ENCODE measurements at regions not wholly inside any gene's neighbourhood (a gene's known extent, or its start where the extent isn't known, plus 50 kb on each side); places are given as distances from the start of the nearest gene placed in this dataset.

DNA sequence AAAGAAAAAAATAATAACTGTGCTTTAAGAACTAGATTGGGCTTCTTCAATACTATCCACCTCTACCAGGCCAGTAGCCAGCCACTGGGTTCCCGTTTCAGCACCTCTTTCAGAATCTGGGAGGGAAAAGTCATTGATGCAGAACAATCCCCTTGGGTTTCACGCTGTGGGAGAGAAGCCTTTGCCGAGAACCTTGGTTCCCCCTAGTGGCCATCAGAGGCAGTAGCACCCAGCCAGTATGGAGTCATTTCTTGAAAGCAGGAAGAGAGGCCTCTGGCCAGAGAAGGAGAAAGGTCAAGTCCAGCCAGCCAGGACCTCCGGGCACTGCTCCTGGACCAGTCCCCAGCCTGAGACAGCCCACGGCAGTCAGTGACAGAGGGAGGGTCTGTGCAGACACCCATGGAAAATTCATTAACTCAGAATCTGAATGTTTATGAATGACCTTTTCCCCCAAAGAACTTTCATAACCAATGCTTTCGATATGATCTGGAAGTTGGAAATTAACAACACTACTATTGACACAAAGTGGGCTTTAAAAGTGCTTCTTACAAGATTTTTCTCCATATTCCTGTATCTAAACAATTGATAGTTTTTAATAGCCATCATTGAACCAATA lies 51.2 kb upstream of the CDH5 start:
- peak in 12 of 14 donors; percentile 6 to 53 (median 26) for DNase-seq

DNA sequence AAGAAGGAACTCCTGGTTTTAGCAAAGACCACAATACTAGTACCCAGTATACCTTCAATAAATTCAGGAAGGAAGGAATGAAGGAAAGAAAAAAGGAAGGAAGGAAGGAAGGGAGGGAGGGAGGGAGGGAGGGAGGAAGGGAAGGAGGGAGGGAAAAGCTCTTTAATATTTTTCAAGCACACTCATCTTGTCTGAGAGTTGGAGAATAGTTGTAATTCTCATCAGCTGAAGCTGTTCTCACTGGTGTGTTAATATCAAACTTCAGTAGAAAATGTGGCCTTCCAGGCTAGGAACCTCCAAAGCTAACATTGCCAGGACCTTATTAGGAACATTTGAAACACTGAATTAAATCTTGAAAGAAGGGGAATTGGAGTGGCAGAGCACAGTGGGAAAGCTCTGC lies 55.2 kb upstream of the CDH5 start:
- no peak for DNase-seq

DNA sequence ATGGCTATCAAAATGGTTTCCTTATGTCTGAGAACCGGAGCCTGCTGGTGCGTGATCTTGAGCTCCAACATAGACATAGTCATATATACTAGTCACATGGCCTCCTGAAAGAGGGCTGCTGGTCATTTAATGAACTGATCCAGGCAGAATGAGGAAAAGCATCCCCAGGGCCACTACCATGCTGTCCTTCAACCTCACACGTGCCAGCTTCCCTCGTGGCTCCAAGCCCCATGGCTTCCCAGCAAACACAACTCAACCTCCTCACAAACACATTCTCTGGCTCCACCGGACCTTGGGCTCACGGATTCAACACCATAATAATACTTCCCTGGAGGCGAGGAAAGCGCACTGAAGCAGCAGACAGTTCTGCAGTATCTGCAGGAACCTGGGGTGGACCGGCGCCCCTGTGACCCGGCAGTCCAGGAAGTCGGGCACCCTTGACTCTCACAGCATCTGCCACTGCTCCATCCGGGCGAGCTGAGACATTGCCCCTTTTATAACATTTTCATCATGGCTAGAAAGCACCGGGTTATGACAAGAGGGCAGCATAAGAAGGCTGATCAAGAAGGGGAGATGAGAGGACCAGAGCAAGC lies 57.2 kb upstream of the CDH5 start:
- DNase-seq: no peak

DNA sequence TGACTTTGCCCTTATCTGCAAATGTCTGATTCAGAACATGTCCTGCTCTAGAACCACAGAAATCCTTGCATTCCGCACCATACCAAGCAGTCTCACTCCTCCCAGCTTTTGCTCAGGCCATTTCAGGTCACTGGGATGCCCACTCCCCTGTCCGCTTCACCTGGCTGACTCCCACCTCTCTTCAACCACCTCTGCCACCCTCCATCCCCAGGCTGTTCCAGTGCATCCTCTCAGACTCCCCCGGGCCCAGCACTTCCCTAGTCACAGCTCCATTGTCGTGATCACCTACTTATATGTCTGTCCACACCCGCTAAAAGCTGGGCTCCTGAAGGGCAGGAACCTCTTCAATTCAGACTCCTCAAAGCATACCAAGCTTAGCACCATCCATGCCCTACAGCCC lies 58.4 kb upstream of the CDH5 start:
- no peak for DNase-seq

DNA sequence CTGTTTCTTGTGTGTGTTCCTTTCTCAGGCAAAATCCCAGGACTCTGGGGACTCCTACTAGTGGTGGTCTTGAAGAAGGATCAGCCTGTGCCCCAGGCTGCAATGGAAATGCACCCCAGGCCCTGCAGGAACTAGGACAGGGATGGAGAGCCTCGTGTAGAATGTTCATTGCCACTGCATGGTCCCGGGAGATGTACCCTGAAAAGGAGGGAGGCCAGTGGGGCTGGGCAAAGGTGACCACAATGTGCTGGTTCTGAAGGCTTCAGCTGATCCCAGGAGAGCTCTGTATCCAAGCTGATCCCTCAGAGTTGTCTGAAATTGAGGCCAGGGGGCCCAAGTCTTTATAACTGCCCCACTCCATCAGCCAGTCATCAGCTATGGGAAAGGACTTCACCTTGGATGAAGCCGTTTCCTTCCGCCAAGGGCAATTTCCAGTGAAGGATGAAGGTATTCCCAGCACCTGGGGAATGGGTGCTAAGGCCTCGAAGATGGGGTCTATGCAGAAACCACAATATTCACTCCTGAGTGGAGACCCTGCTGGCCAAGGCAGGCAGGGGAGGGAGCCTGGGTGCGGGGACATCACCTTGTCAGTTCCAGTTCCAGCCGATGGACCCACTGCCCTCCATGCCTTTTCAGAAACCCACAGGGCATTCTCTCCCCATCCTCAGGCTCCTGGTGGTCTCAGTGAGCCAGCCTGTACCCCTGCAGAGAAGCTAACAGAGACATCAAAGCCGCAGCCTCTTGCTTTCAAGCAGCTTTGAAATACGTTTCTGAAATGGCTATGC lies 59.9 kb upstream of the CDH5 start:
- DNase-seq: no peak

DNA sequence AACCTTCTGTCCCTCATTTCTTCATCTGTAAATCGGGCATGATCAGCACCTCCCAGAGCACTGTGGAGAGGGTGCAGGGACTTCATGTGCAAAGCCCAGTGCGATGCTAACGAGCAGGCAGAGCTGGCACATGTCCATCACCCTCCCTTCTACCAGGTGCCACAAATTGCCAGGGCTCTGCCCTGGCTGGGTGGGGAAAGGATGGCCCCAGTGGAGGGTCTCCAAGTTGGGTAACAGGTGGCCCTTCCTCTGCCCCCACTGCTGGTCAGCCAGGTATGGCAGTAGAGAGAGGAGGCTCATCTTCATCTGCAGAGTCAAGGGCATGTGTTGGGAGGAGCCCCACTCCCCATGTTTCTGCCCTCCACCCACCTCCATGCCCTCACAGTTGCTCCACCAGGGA lies 61.5 kb upstream of the CDH5 start:
- no peak for DNase-seq

DNA sequence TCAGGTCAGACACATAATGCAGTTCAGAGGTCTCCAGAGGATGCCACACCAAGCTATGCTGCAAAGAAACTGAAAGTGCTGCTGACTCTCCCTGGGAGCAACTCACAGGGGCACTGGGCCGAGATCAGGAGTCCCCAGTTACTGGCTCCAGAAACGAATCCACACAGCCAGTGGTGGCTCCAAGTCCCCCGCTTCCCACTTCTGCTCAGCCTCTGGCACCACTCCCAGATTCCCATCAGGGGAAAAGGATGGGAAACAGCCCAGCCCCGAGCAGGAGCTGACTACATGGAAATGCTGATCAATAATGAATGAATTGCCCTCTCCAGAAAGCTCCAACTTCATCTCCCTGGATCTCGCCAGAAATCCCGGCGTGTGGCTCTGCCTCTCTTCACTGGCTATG lies 62.3 kb upstream of the CDH5 start:
- DNase-seq: peak in 1 of 14 donors; percentile 4

DNA sequence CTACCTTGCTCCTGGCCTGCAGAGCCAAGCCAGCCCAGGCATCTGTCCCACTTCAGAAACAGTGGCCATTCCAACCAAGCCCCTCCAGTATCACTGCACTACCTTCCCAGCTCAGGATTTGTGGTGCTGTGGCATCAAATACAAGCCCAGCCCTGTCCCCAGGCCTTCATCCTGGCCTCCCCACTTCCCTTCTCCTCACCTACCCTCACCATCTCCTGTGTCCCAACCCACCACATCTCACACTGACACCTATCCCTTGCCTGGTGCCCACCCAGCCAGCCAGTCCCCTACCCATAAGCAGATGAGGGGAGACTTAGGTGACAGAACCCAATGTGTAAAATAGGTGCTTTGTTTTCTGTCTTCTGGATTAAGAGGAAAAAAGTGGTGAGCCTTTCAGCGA lies 66.0 kb upstream of the CDH5 start:
- DNase-seq: no peak

DNA sequence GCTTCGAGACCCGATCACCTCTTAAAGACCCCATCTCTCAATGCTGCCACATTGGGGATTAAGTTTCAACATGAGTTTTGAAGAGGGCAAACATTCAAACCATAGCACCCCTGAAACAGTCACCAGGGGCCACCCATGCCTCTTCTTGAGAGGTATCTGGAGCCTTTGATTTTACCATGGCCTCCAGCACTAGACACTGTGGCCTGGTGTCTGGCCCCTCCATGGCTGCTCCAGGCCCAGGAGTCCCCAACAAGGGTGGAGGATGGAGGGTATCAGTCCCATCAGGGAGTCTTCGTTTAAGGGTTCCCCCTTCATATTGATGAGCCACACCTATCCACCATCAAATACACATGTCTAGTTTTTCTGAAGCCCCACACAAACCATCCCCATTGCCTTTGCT lies 66.5 kb upstream of the CDH5 start:
- DNase-seq: no peak

DNA sequence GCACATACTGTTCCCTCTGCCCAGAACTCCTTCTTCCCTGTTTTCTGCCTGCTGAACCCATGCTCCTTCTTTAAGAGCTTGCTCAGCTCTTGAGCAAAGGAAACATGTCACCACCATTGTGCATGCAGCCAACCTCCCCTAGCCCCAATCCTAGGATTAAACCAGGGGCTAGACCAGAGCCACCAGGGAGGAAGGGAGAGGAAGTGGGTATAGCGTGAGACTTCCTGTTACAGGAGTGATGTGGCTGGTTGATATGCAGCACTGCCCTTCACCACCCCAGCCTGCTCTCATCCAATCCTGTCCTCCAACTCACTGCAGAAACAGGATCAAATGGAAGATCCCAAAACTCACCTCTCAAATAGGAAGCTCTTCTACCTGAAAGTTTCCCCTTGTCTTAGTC lies 67.1 kb upstream of the CDH5 start:
- no peak for DNase-seq

DNA sequence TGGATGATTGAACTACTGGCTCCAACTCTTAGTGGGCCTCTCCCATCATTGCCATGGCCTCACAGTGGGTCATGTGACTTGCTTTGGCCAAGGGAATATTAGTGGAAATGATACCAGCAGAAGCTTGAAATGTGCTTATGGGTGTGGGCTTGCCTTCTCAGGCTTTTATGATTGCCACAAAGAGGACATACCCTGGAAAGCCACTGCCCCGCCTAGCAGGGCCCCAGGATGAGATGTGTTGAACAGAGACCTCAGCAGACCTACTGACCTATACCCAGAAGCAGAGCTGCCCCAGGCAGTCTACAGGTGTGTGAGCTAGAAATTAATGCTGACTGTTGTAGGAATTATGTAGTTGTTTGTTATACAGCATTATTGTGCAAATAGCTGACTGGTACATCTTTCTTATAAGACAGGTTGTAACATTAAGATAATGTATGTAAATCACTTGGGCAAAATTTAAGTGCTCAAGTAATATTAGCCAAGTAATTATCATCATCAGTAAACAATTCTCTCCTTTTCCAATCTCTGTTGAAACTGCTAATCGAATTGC lies 67.8 kb upstream of the CDH5 start:
- DNase-seq: no peak

DNA sequence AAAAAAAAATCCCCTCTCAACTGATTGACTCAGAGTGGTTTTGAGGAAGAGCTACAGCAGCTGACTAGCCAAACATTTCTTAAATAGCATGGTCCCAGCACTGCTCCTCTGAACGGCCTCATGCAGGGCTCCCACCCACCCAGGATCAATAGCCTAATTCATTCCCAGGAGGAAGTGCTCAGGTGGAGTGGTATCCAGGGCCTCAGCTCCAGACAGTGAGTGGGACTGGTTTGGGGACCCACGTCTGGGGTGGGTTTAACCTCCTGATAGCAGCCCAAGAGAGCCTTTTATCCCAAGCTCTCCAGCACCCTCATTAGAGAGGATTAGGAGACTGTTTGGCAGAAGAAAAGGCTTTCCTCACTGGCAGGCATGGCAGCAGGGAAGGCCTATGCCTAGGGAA lies 68.5 kb upstream of the CDH5 start:
- DNase-seq: no peak

DNA sequence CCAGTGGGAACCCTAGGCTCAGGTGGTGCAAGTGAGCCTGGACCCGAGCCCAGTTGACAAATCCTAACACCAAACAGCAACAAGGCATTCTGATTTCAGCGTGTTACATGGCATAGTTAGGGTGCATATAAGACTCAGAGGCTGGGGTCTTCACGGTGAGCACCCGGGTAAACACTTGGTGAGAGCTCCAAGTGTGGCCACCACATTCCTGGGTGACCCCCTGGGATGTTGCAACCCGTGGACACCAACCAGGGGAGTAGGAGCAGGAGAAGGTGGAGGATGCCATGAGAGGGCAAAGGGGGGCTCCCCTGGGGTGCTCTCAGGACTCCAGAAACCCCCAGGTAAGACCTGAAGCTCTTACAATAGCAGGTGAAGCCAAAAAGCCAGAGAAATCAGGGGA lies 69.9 kb upstream of the CDH5 start:
- no peak for DNase-seq

DNA sequence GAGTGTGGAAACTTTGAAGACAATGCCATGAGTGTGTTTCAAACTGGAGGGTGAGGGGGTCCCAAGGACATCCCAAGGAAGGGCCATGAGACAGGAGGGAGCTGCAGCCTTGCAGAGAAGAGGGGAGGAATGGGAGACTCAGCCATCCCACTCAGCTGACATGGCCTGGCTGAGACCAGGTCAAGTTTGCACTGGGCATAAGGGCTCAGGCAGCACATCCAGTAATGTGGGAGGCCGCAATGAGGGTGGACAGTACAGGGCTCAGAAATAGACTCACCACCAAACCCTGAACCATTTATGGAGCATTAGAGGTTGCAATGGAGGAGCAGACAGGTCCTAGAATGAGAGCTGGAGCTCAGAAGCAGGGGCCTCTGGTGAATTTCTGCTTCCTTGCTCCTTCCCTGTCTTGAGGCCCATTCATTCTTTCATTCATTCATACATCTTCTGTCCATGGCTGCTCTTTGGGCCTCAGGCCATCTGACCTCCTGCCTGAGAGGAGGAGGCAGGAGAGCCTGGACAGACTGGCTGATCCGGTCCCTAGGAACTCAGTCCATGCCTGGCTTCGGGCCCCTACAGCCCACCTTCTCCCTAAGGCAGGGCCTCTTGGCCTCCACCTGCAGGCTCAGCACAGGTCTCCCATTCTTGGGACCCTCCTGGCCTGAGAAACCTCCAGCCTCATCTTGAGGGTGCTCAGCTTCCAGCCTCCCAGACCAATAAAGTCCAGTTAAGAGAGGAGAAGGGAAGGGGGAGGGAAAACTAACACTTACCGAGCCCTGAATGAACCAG lies 70.5 kb upstream of the CDH5 start:
- no peak for DNase-seq

DNA sequence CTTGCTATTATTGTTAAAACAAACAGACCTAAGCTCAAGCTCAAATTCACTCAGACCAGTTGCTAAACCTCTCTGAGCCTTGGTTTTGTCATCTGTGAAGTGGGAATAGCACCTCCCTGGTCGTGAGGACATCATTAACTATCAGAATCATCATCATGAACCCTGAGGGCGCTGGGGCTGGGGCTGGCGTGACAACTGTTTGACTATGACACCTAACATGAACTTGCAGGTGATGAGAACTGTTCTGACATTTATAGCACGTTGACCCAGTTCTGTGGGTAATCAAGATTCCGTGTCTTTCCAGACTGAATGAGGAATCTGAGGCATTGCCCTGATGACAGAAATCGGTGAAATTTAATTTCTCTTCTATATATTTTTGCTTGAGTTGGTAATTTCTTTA lies 71.3 kb upstream of the CDH5 start:
- DNase-seq: no peak

DNA sequence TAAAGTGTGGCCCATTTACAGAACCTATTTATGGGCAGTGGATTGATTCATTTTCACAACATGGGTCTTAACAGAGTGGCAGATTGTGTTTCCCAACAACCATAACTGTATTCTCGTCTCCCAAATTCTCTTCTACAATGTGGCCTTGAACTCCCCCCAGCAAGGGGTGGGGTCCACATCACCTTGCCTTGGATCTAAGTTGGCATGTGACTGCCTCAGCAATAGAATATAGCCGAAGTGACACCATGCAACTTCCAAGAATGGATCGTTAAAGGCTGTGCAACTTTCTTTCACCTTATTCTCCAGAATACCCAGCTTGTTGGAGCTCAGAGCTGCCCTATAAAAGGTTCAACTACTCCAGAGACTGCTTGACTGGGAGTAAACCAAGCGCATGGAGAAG lies 72.0 kb upstream of the CDH5 start:
- no peak for DNase-seq

DNA sequence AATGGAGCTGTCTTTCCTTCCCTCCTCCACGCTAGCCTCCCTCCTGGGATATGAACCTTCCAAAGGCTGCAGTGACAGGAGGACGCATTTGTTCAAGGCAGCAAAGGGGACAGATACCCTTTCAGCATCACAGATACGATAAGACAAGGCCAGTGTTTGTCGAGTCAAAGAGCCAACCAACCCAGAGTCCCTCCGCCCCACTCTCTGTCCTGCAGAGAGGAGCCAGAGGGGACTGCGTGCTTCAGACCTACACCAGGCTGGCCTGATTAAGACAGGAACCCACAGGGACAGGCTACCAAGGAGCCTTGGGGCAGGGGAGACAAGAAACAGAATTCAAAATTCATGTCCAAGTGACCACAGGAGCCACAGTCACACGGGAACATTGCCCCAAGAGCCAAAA lies 72.6 kb upstream of the CDH5 start:
- no peak for DNase-seq

DNA sequence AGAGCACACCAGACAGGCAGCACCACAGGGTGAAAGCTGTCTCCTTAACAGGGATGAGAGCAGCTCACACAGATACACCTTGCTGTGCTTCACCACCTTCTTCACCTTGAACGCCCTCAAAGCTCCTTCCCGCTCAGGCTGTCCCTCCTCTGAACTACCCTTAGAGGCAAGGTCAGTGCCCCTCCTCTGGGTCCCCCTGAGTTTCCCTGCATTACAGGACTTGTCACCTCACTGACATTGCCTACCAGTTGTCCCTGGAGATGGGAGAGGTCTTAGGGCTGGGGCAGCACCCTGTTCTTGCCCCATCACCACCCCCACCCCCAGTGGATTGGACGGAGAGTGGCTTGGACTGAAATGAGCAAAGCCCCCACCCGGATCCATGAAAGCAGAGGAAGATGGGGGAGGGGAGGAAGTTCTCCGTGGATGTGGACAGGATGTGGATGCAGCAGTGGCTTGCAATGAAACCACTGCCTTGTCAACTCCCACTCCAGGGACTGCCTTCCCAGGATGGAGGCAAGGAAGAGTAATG lies 73.2 kb upstream of the CDH5 start:
- DNase-seq: no peak

DNA sequence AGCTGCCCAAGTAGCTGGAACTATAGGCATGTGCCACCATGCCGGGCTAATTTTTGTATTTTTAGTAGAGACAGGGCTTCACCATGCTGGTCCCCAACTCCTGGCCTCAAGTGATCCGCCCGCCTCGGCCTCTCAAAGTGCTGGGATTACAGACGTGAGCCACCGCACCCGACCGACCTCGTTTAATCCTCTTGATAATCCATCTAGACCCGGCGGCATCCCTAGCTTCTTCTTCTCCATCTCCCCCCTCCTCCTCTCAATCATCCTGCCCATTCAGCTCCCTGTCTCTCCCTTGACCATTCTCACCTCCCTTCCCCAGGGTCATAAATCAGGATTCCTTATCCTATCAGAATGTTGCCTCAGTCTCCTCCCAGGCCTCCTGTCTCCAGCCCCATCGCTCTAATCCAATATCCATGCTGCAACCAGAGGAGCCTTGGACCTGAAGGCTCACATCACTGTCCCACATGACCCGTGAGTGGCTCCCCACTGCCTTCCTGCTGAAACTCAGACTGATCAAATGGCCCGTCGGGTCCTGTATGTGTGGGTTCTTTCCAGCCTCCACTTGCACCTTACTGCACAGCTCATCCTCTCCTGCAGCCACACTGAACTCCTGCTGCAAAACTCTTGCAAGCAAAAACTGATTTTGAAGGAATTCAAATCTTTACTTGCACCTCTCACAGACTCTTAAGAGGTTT lies 74.1 kb upstream of the CDH5 start:
- DNase-seq: no peak

DNA sequence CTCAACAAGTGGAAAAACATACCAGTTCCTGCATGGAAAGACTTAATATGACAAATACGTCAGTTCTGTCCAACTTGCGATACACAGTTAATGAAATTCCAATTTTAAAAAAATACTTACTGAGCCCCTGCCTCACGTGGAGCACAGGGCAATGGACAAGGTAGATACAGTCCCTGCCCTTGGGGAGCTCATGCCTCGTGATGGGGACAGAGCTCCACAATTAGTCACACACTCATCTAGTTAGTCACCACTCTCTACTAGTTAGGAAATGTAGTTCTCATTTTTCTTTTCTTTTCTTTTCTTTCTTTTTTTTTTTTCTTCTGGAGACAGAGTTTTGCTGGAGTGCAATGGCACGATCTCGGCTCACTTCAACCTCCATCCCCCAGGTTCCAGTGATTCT lies 74.7 kb upstream of the CDH5 start:
- DNase-seq: no peak

DNA sequence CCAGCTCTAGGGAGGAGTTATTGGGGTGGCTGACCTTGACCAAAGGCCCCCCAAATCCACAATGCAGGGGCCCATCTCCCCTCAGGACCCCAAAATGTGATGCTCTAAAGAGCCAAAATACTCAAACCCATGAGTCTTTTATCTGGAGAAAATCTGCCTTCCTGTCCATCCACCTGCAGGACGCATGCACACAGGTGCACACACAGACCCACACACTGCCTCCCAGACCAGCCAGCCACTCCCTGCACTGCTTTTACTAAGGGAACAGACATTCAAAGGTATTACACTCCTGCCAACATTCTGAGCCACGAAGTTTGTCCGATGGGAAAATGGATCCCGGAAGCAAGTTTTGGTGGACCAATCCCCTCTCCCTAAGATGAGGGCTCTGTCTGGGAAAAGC lies 76.1 kb upstream of the CDH5 start:
- DNase-seq: no peak

DNA sequence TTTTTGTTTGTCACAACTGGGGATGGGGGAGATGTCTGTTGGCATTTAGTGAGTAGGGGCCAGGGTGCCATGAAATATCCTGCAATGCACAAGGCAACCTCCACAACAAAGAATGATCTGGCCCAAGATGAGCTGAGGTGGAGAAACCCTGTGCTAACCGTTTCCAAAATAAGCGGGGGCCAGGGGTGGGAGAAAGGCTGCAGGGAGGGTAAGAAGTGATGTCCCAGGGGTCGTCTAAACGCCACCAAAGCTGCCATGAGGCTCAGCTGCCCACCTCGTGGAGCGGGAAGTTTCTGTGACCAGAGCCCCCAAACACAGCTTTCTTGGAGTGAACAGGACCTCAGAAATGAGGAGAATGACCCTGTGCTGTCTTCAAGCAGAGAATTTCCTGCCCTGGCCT lies 76.5 kb upstream of the CDH5 start:
- no peak for DNase-seq

All from C1 segment of cervical spinal cord (tissue), 14 donors.